ENCODE measurements at regions not wholly inside any gene's neighbourhood (a gene's known extent, or its start where the extent isn't known, plus 50 kb on each side); places are given as distances from the start of the nearest gene placed in this dataset.

GRCh38 chr13:105907319-105908019 lies 628.0 kb downstream of the EFNB2 start:
- TF ChIP-seq CTCF (IDR thresholded peaks at IDR 0.05; ENCODE audit: low read depth, low read length), result no peak
- in situ Hi-C loops (cut with HindIII; ENCODE audit: low sequenced_read_pairs), result no loop called here
- no peak overlapping the region for H3K4me3 ChIP-seq (ENCODE audit: low read depth, low read length)
- no peak for DNase-seq (ENCODE audit: low read depth, low spot score)

GRCh38 chr13:105906746-105907145 lies 628.7 kb downstream of the EFNB2 start:
- DNase-seq (ENCODE audit: low read depth, low spot score), result no peak
- TF ChIP-seq CTCF (IDR thresholded peaks at IDR 0.05; ENCODE audit: low read depth, low read length), result no peak
- no peak overlapping the region for H3K4me3 ChIP-seq (ENCODE audit: low read depth, low read length)
- in situ Hi-C loops (cut with HindIII; ENCODE audit: low sequenced_read_pairs), result no loop called here

GRCh38 chr13:105904034-105904742 lies 631.3 kb downstream of the EFNB2 start:
- DNase-seq (ENCODE audit: low read depth, low spot score), result no peak
- no peak overlapping the region for H3K4me3 ChIP-seq (ENCODE audit: low read depth, low read length)
- in situ Hi-C loops (cut with HindIII; ENCODE audit: low sequenced_read_pairs), result no loop called here
- no peak for TF ChIP-seq CTCF (IDR thresholded peaks at IDR 0.05; ENCODE audit: low read depth, low read length)

GRCh38 chr13:105902396-105902795 lies 633.1 kb downstream of the EFNB2 start:
- no peak for TF ChIP-seq CTCF (IDR thresholded peaks at IDR 0.05; ENCODE audit: low read depth, low read length)
- DNase-seq (ENCODE audit: low read depth, low spot score), result no peak
- in situ Hi-C loops (cut with HindIII; ENCODE audit: low sequenced_read_pairs), result no loop called here
- no peak overlapping the region for H3K4me3 ChIP-seq (ENCODE audit: low read depth, low read length)

GRCh38 chr13:105897575-105897974 lies 637.9 kb downstream of the EFNB2 start:
- no peak for TF ChIP-seq CTCF (IDR thresholded peaks at IDR 0.05; ENCODE audit: low read depth, low read length)
- in situ Hi-C loops (cut with HindIII; ENCODE audit: low sequenced_read_pairs), result no loop called here
- no peak for DNase-seq (ENCODE audit: low read depth, low spot score)
- no peak overlapping the region for H3K4me3 ChIP-seq (ENCODE audit: low read depth, low read length)

GRCh38 chr13:105894697-105895096 lies 640.8 kb downstream of the EFNB2 start:
- in situ Hi-C loops (cut with HindIII; ENCODE audit: low sequenced_read_pairs), result no loop called here
- TF ChIP-seq CTCF (IDR thresholded peaks at IDR 0.05; ENCODE audit: low read depth, low read length), result no peak

More at GRCh38 chr13:105894697-105895096, 640.8 kb downstream of the EFNB2 start:
- no peak for DNase-seq (ENCODE audit: low read depth, low spot score)
- no peak overlapping the region for H3K4me3 ChIP-seq (ENCODE audit: low read depth, low read length)

Measured in astrocyte of the spinal cord (primary cell).